A204.1 (cell line): ENCODE measurements at regions not wholly inside any gene's neighbourhood (a gene's known extent, or its start where the extent isn't known, plus 50 kb on each side); places are given as distances from the start of the nearest gene placed in this dataset.
"Not testable (repeated sequence)": the region's sequence is repeated elsewhere in the genome, so short reads cannot be mapped to it uniquely, and the experiment has no call there.

Source experiments
- FAIRE-seq: peaks from 2 replicates; lab custom pipeline; 2012; peaks lifted over from hg19 to GRCh38; lab: Jason Lieb, UNC

DNA sequence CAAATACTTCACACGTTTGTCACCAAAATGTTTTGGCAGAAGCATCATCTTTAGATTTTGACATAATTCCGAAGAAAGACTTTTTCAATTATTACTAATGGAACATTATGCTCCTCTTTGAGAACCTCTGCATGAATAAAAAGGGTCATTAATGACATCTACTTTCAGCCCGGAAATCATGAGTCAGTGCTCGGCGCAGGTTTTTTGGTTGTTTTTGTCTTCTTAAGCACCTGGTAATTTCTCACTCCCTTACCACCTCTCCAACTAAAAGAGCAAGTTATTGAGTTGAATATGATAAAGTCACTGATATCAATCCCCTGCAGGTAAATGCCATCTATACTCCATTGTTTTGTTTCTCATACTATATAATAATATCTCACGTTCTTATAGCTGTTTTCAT is 113.0 kb upstream of the PBX1 start:
- no peak for FAIRE-seq

DNA sequence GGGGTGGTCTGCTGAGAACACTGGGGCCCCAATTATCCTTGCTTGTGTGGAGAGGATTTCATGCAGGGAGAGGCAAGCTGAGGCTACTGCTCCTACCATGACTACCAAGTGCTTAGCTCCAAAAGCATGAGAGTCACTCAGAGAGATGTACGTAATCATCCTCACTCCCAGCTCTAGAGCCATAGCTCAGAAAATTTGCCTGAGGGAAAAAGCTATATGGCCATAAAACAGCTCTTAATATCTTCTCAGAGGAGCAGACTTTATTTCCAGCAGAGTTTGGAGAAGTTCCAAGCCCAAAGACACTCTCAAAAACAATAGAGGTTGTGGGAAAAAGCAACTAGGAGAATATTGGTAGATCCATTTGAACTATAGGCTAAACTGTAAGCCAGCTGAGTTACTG is 106.4 kb upstream of the PBX1 start:
- no peak for FAIRE-seq

DNA sequence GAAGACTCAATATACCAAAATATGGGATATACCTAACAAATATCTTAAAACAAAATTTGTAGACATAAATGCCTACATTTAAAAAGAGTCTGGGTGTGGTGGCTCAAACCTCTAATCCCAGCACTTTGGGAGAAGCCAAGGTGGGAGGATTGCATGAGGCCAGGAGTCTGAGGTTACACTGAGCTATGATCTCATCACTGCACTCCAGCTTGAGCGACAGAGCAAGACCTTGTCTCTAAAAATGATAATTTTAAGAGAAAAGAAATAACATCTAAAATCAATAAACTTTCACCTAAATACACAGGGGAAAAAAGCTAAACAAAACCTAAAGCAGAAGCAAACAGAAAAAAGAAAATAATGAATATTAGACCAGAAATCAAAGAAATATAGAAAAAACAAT is 102.7 kb upstream of the PBX1 start:
- no peak for FAIRE-seq

DNA sequence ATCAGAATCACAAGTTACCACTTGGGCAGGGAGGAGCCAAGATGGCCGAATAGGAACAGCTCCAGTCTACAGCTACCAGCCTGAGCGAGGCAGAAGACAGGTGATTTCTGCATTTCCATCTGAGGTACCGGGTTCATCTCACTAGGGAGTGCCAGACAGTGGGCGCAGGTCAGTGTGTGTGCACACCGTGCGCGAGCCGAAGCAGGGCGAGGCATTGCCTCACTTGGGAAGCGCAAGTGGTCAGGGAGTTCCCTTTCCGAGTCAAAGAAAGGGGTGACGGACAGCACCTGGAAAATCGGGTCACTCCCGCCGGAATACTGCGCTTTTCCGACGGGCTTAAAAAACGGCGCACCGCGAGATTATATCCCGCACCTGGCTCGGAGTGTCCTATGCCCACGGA is 99.8 kb upstream of the PBX1 start:
- not testable (repeated sequence) for FAIRE-seq

DNA sequence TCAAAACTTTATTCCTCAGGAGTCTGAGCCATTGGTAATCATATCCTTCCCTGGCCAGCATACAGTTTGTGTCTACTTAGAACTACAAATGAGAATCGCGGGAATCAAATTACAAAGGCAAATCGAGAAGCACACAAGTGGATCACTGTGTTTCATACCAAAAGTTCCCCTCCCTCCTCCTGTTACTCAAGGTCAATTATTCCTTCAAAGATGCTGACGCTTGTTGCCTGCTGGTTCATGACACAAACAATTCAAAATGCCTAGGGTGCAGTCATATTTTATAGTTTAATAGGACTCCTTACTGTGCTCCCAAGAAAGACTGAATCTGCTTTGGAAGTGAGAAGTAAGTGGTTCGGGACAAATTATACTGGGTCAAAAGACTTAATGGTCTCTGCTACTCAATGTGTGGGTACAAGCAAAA is 93.0 kb upstream of the PBX1 start:
- FAIRE-seq, result no peak

DNA sequence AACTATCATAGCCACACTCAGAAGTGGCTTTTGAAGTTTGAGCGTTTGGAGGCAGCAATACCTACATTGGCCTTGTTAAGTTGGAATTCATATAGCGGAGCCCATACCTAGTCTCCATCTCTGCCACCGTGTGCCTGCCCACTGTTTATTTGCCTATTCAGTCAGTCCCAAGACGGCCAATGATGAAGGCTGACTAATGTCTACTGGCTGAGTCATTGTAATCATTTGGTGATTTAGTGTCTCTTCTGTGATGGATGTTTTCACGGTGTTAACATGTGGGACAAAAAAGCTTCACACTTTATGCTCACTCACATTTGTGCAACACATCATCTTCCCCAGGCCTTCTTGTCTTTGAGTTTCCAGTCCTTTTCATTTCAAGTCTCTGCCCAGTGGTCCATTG is 92.6 kb upstream of the PBX1 start:
- FAIRE-seq, result no peak

DNA sequence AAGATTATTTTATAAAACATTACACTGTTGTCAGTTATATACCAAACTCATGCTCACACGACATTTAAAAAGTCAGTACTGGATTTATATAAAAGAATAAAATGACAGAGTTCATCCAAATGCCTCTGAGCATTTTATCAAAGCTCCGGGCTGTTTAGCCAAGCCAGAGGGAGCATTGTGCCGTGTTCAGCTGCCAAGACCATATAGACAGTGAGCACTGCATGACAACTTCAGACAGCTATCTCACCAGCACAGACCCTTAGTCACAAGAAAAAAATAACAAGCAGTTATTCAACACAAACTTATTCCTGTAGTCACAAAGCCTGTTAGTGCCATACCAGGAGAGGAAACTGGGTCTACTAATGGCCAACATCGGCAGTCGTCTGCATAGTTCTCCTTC is 88.0 kb upstream of the PBX1 start:
- no peak for FAIRE-seq

DNA sequence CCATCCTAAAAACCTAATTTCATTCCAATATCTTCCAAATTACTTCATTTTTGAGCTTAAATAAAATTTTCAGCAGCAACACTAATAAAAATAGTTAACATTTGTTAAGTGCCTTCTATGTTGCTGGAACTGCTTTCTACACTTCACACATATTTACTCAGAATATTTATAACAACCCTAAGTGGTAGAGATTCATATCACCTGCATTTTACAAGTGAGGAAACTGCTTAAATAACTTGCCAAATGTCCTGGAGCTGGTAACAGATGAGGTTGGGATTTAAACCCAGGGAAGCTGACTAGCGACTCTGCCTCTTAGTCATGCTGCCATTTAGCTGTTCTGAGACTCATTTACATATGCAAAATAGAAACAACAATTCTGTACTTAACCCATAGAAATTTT is 86.1 kb upstream of the PBX1 start:
- FAIRE-seq, result no peak

DNA sequence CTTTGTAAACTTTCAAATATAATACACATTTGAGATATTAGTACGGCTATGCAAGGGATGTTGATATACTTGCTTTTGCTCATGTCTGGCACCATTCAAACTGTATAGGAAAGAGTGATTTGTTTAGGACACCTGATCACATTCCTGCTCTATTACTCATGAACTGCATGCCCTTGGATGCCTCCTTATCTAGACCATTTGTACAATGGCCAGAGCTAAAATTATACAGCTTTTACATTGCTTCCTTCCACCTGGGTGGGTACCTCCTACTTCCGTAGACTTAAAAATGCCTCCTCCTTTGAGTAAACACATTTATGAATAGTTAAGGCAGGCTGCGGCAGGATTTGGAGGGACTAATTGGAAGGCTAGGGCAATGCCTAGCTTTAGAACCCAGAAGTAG is 85.4 kb upstream of the PBX1 start:
- no peak for FAIRE-seq

DNA sequence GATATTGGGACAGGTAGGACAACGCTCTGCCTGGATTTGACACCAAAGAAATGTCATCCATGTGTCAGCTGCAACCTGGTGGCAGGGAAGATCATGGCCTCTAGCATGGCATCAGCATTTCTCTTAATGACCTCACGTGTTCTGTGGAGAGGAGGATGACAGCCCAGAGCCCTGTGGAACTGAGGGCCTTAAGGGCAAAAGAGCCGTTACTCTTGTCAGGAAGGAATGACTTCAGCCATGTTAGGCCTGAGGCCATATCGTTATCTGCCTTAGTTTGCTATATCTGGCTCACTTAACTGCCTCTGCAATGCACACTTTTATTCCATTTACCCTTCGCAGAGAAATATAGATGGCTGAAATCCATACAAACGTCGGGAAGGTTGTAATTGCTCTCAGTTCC is 83.2 kb upstream of the PBX1 start:
- no peak for FAIRE-seq

DNA sequence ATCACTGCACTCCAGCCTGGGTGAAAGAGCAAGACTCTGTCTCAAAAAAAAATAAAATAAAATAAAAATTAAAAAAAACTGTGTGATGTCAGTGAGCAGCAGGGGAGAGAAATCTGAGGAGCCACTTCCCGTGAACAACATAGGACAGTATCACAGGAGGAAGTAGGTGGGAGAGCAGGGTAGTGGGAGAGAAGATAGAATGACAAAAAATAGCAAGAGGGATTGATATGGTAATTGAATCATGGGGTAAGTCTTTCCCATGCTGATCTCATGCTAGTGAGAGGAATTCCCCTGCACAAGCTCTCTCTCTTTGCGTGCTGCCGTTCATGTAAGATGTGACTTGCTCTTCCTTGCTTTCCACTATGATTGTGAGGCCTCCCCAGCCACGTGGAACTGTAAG is 81.6 kb upstream of the PBX1 start:
- no peak for FAIRE-seq

DNA sequence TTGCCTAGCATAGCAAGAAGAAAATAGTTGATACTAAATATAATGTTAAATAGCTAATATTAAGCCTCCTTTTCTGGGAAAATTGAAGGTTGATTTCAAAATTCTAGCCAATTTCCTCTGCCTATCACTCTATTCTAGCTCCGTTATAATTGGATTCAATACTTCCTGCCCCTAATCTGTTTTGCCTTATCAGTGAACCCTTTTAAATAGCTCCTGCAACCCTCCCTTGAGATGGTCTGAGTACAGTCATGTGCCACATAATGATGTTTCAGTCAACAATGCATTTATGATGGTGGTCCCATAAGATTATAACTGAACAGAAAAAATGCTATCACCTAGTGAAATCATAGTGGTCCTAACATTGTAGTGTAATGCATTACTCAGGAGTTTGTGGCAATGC is 79.7 kb upstream of the PBX1 start:
- FAIRE-seq, result no peak

DNA sequence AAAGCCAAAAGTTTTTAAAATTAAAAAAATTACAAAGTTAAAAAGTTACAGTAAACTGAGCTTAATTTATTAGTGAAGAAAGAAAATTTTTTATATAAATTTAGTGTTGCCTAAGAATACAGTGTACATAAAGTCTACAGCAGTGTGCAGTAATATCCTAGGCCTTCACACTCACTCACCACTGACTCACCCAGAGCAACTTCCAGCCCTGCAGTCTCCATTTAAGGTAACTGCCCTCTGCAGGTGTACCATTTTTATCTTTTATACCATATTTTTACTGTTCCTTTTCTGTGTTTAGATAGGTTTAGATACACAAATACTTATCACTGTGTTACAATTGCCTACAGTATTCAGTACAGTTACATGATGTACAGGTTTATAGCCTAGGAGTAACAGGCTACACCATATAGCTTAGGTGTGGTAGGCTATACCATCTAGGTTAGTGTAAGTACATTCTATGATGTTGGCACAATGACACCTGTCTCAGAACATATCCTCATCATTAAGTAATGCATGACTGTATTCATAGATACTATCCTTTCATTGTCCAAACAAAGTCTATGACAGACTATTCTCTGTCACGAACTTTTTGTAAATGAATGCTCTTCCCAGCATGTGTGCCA is 78.6 kb upstream of the PBX1 start:
- no peak for FAIRE-seq

DNA sequence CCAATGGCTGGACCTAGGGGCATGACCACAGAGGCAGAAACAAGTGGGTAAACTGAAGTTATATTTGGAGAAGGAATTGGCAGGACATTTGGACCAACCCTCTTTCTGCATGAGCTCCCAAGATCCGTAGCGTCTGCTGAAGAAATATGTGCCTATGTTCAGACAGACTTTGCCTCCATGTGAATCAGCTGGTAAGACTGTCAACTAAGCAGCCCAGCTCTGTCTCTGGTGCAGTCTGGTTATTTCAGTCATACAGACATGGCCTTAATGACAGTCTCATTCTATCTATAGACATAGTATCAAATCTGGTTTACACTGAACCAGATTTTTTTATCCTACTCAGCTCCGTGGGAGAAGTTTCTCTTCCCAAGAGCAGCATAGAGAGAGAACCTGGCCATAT is 63.1 kb upstream of the PBX1 start:
- FAIRE-seq, result no peak

DNA sequence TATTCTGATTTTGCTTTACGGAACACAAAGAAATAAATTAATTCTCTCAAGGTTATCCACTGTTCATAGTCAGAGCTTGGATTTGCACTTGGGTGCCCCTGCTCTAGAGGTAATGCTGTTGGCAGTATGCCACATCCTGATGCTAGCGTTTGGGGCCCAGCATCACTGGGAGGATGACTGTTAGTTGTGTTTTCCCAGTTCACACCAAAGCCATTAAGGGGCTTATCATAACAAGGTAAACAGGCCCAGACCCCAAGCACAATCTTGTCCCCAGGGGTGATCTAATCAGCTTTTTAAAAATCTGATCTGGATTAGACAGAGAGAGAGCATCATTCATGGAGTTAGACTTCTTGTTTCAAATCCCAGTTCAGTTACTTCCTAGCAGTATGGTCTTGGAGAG is 60.2 kb upstream of the PBX1 start:
- FAIRE-seq, result no peak

DNA sequence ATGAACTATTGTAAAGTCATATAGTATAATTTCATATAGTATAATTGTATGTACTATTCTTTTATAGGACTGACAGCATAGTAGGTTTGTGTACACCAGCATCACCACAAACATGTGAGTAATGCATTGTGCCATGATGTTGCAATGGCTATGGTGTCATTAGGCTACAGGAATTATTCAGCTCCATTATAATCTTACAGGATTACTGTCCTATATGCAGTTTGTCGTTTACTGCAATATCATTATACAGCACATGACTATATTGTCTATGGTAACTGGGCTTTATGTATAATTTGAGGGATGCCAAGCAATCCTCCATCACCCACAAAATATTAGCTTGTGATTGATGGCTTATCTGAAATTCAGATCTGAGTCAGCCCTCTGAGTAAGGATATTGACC is 54.2 kb upstream of the PBX1 start:
- FAIRE-seq, result no peak
